Fibroblast of lung (primary cell): ENCODE measurements at regions not wholly inside any gene's neighbourhood (a gene's known extent, or its start where the extent isn't known, plus 50 kb on each side); places are given as distances from the start of the nearest gene placed in this dataset.

Experiments used
- EZH2 ChIP-seq: IDR thresholded peaks from 2 replicates; pipeline ENCODE4 v1.5.1; 2012; ENCODE audit warnings: low read length, control low read depth, mild to moderate bottlenecking; ENCODE audit errors: missing control alignments
- TF ChIP-seq, protein P1 (sequence below), 2 donors: IDR thresholded peaks in 1 of 2; conservative IDR thresholded peaks in 1 of 2; 1 replicate in 1 of 2; 2 replicates in 1 of 2; pipeline ENCODE4 v1.5.1; 2011 to 2012; ENCODE audit warnings: low read length in 2 of 2, control low read depth in 1 of 2, inconsistent platforms in 1 of 2, low read depth in 1 of 2, mild to moderate bottlenecking in 1 of 2

DNA sequence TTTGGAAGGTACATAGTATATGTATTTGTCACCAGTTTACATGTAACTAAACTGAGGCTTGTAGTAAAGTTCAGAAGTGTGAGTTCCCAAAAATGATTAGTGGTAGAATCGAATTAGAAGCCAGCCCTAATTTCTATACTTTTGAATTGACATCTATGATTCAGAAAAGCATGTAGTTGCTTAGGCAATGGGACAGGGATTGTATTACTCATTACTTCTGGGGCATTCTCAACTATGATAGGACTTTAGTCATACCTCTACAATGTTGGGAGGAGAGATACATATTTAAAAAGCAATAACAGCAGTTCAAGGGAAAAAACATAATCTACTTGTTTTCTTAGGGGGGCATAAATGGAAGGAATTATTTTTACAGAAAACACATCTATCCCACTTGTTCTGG is 277.9 kb upstream of the E2F7 start:
- TF ChIP-seq, protein P1, sequence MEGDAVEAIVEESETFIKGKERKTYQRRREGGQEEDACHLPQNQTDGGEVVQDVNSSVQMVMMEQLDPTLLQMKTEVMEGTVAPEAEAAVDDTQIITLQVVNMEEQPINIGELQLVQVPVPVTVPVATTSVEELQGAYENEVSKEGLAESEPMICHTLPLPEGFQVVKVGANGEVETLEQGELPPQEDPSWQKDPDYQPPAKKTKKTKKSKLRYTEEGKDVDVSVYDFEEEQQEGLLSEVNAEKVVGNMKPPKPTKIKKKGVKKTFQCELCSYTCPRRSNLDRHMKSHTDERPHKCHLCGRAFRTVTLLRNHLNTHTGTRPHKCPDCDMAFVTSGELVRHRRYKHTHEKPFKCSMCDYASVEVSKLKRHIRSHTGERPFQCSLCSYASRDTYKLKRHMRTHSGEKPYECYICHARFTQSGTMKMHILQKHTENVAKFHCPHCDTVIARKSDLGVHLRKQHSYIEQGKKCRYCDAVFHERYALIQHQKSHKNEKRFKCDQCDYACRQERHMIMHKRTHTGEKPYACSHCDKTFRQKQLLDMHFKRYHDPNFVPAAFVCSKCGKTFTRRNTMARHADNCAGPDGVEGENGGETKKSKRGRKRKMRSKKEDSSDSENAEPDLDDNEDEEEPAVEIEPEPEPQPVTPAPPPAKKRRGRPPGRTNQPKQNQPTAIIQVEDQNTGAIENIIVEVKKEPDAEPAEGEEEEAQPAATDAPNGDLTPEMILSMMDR (conservative IDR thresholded peaks at IDR 0.05 in 1 of 2, IDR thresholded peaks at IDR 0.05 in 1 of 2; ENCODE audit: low read depth in 1 of 2, low read length in 2 of 2) = no peak
- TF ChIP-seq EZH2 = no peak
